ENCODE measurements at regions not wholly inside any gene's neighbourhood (a gene's known extent, or its start where the extent isn't known, plus 50 kb on each side); places are given as distances from the start of the nearest gene placed in this dataset.

DNA sequence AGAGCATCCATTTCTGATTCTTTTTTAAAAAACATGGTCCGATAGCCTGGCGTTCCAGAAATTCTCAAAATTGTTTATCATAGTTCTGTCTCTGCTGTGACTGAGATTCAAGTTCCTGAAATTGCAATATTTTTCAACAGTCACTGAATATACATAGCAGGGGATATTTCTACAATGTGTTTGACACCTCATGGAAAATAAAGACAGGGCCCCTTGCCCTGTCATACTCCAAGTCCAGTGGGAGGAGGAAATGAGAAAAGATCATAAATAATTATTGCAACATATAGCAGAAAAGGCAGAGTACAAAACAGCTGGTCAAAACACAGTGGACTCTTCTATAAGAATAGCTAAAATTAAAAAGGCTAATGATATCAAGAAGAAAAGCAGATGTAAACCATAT, 234.8 kb upstream of the SPTLC3 start:
- TF ChIP-seq POLR2A (IDR thresholded peaks at IDR 0.05) = no peak
- TF ChIP-seq CTCF (IDR thresholded peaks at IDR 0.05) = no peak
- TF ChIP-seq POLR2AphosphoS5 (IDR thresholded peaks at IDR 0.05) = no peak
- no peak for TF ChIP-seq EP300 (IDR thresholded peaks at IDR 0.05)

All from upper lobe of left lung (tissue), 4 donors.